ENCODE measurements at regions not wholly inside any gene's neighbourhood (a gene's known extent, or its start where the extent isn't known, plus 50 kb on each side); places are given as distances from the start of the nearest gene placed in this dataset.

DNA sequence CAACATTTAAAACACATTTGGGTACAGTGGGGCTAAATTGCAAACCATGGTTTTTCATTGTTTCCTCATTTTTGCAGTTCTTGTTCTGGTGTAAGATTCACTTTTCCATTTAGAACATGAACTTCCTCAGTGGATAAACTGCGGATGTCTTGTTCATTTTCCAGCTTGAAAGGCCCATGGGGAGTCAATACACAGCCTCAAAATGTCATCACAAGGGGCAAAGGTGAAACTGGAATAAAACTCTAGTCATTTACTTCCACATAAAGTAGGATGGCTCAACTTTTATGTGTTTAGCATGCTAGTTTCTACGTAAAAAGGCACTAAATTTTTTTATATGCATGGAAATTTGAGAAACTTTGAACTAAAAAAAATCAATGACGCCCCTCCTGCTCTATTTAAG lies 718.8 kb downstream of the TLR4 start:
- no peak for DNase-seq

DNA sequence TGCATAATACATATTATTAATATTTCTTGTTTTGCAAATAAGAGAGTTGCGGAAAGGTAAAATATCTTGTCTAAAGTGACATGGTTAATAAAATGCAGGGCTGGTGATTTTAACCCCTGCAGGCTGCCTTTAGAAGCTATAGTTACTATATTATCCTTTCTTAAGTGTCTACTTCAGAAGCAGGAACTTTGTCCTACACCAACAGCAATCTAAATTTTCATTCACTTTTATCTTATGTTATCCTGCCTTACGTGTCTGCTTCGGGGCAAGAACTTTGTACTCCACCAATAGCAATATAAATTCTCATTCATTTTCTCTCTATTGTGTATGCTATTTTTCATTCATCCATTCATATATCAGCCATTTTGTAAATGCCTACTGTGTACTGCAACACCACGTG lies 719.5 kb downstream of the TLR4 start:
- DNase-seq, result no peak

GRCh38 chr9:118426772-118427171 lies 722.6 kb downstream of the TLR4 start:
- no peak for DNase-seq

- no peak for DNase-seq
These were observed 734.6 kb downstream of the TLR4 start for GRCh38 chr9:118438810-118439209.

GRCh38 chr9:118439441-118439840 lies 735.2 kb downstream of the TLR4 start:
- no peak for DNase-seq

GRCh38 chr9:118444403-118444802 lies 740.2 kb downstream of the TLR4 start:
- no peak for DNase-seq

DNA sequence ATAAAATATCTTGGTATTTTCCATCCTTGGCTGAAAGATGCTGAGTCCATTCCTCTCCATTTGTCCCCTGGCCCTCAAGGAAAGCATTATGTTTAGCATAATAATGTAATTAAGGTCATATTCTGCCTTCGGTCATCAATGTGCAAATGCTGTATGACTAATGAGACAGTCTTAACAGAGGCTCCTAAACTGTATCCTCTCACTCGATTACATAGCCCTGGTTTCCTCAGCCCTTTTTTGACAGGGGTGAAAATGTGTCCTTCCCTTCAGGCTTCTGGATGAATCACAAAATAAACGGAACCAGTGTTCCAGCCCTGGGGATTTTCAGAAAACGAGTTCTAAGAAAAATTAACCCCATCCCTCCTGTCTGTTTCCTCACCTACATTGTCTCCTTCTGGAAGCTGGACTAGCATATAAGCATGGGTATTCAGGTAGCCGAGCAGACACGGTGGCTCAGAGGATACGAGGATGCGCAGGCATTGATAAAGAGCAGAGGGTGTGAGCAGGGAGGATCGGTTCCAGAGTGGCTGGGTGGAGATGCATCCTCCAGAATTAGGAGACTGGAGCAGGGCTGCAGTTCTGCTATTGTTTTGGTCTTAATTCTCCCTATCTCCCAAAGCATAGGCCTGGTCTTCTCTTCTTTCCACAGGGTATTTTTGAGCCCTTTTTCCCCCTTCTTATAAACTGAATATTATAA lies 742.9 kb downstream of the TLR4 start:
- DNase-seq, result no peak

DNA sequence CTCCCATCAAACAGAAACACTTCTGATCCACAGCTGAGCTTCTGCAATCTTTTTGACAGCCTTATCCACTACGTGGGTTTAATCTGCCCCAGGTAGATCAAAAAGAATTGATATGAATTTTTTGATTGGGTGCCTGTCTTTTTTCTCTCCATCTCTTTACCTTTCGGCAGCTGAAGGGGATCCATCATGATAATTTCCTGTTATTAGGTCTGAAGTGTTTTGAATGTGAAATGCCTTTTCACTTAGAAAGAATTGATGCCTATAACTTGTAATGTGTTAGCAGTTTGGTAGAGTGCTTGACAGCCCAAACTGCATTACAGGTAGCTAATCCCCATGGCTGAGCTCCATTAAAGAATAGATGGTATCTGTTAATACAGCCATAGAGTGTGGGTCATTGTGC lies 745.4 kb downstream of the TLR4 start:
- DNase-seq, result no peak

- DNase-seq, result no peak
These were observed 751.1 kb downstream of the TLR4 start for GRCh38 chr9:118455259-118455658.

GRCh38 chr9:118455788-118456187 lies 751.6 kb downstream of the TLR4 start:
- no peak for DNase-seq

DNA sequence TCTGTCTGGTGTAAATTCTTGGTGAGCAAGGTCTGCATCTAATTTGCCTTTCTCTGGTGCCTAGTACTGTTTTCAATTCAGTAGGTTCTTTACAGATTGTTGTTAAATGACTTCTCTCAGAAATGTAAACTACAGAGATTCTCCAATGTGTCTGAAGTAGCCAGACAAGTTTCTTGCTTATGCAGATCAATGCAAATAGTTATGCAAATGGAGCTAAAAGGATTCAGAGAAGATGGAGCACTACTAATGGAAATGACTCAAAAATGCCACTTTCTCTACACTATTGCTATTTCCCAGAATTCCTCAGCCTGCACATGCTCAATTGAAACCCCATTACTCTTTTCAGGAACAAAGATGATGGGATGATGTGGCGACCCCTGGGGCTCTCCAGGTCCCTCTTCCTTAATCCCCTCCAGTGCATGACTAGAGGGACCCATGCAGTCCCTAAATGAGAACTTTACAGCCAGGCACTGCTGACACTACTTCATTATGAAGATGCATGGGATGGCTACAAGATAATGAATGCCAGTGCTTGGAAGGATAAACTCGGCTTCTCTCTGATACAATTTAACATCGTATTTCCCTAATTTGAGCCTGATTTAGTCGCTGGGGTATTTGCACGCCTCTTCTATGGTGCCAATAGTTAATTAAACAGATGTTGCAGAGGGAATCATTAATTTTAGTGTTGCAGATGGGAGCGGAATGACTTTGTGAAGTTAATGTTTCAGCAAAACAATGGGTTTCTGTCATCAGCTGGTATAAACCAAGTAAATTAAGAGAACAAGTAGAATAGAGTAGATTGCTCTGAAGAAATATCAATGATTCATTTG lies 753.2 kb downstream of the TLR4 start:
- DNase-seq, result no peak

DNA sequence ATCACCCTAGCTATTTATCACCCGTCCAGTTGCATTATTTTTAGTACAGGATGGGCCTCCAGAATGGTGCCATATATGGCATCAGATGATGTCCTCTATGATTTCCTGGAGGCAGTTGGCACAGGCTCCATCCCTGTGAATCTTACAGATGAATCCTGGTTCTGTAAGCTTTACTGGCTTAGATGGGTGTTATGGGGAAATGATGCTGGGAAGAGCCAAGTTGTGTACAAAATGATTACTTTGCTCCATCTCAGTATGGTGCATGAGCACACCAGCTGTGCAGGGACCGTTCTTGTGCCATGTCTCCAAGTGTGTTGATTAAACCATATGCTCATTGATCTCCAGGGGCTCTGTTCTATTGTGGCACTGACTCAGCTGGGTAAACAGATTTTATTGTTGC lies 755.7 kb downstream of the TLR4 start:
- DNase-seq, result peak; percentile 96

GRCh38 chr9:118463419-118463818 lies 759.2 kb downstream of the TLR4 start:
- DNase-seq, result no peak

- DNase-seq, result no peak
These were observed 769.3 kb downstream of the TLR4 start for GRCh38 chr9:118473521-118473920.

DNA sequence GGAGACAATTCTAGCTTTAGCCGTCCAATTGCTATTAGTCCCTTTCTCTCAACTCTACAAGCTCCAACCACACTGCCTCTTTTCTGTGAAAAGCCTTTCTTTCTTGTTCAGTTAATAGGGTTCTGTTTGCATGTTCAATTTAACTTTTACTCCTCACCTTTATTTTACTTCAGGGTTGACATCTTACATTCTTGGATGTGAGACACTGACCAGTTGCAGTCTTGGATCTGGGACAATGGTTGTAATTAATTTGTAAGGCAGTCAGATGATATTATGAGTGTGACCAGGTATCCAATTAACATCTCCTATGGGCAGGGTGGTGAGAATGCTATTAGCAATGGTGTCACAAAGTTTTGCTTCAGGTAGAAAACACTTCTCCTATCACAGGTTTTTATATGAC lies 774.5 kb downstream of the TLR4 start:
- DNase-seq, result no peak

GRCh38 chr9:118482306-118482705 lies 778.1 kb downstream of the TLR4 start:
- DNase-seq, result no peak

DNA sequence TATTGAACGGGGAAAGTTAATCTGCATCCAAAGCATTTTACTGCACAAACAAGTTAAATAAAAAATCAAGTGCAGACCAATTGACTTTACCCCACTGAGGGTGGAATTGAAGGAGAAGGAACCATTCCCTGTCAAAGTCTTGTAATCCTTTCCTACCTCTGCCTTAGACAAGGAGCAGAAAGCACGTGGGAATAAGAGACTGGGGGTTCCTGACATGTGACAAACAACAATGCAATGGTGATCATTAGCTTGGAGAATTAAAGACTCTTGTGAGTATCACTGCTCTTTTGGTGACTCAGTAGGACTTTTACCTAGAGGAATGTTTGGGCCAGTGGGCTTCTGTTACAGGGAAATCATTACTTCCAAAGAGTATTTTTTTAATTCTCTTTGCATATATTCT lies 779.5 kb downstream of the TLR4 start:
- DNase-seq, result no peak

DNA sequence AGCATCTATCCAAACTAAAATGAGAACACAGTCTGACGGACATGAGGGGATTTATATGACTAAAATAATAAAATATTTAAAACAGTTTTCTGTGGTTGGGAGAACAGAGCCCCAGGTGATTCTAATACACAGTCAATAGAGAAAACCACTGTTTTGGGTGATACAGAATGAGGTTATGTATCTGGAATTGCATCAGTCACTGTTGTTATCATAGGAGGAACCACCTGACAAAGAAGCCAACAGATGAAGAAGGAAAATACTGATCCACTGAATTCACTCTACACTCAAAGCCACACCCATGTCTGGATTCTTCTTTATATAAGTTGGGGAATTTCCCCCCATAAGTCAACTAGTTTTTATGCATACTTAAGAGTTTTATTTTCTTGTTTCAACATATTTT lies 799.0 kb downstream of the TLR4 start:
- DNase-seq, result no peak

DNA sequence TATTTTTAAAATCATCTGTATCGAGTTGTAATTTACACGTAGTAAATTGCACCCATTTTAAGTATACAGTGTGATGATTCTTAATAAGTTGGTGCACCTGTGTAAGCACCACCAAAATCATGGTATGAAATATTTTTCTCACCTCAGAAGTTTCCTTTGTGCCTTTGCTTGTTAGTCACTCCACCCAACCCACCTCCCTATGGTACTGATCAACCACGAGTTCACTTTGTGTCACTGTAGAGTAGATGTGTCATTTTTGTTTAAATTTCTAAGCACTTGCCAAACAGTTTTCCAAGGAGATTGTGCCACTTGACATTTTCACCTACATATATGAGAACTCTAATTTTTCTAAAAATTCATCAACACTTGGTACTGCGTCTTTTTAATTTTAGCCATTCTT lies 806.5 kb downstream of the TLR4 start:
- DNase-seq, result no peak

GRCh38 chr9:118515947-118516346 lies 811.7 kb downstream of the TLR4 start:
- DNase-seq, result no peak

DNA sequence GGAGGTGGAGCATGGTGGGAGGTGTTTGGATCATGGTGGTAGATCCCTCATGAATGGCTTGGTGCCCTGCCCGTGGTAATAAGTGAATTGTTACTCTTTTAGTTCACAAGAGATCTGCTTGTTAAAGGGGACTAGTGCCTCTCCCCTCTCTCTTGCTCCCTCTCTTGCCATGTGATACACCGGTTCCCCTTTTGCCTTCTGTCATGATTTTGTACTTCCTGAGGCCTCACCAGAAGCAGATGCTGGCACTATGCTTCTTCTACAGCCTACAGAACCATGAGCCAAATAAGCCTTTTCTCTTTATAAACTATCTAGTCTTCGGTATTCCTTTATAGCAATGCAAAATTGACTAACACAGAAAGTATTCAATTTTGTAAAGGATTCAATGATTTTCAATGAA lies 817.1 kb downstream of the TLR4 start:
- no peak for DNase-seq

- DNase-seq, result peak; percentile 27
These were observed 818.2 kb downstream of the TLR4 start for GRCh38 chr9:118522093-118523028.

GRCh38 chr9:118527261-118527660 lies 823.1 kb downstream of the TLR4 start:
- no peak for DNase-seq
